GM13977 (cell line): ENCODE measurements at regions not wholly inside any gene's neighbourhood (a gene's known extent, or its start where the extent isn't known, plus 50 kb on each side); places are given as distances from the start of the nearest gene placed in this dataset.

Experiments used
- DNase-seq: peaks from one replicate; pipeline ENCODE4 v3.0.0; 2012; ENCODE audit warnings: low spot score
- CTCF ChIP-seq: IDR thresholded peaks from 2 replicates; pipeline ENCODE4 v1.5.1; 2012; ENCODE audit warnings: mild to moderate bottlenecking, control low read depth; ENCODE audit not compliant: insufficient read depth; ENCODE audit errors: extremely low read depth, missing control alignments
- in situ Hi-C: fragments of 300-500 bp; cut with MboI; formaldehyde crosslinking; loops from one replicate; pipeline ENCODE4 v1.12.0; 2022; ENCODE audit warnings: low sequenced_read_pairs, low pct_unique_long_range_greater_than_20kb, mixed read lengths, inconsistent platforms; ENCODE audit not compliant: unreplicated experiment

- TF ChIP-seq CTCF: no peak
- in situ Hi-C loops: no loop called here
- no peak for DNase-seq
Observed at GRCh38 chr3:162015856-162016255, 519.2 kb downstream of the OTOL1 start.

GRCh38 chr3:162019817-162020216 lies 523.2 kb downstream of the OTOL1 start:
- DNase-seq: no peak
- in situ Hi-C loops: no loop called here
- TF ChIP-seq CTCF: no peak

- in situ Hi-C loops: no loop called here
- no peak for DNase-seq
- TF ChIP-seq CTCF: no peak
Observed at GRCh38 chr3:162021206-162021605, 524.6 kb downstream of the OTOL1 start.

- in situ Hi-C loops: no loop called here
- no peak for TF ChIP-seq CTCF
- DNase-seq: no peak
Observed at GRCh38 chr3:162022911-162023310, 526.3 kb downstream of the OTOL1 start.

GRCh38 chr3:162029736-162030135 lies 533.1 kb downstream of the OTOL1 start:
- no peak for TF ChIP-seq CTCF
- no peak for DNase-seq
- in situ Hi-C loops: no loop called here

GRCh38 chr3:162034368-162034767 lies 537.8 kb downstream of the OTOL1 start:
- in situ Hi-C loops: no loop called here
- no peak for TF ChIP-seq CTCF

GRCh38 chr3:162041622-162042021 lies 545.0 kb downstream of the OTOL1 start:
- no peak for DNase-seq

More at GRCh38 chr3:162034368-162034767, 537.8 kb downstream of the OTOL1 start:
- DNase-seq: no peak

More at GRCh38 chr3:162041622-162042021, 545.0 kb downstream of the OTOL1 start:
- TF ChIP-seq CTCF: no peak
- in situ Hi-C loops: no loop called here
